NCI-H1417 treated with DMSO at 0.1 percent for 48 hours (cell line): ENCODE measurements at regions not wholly inside any gene's neighbourhood (a gene's known extent, or its start where the extent isn't known, plus 50 kb on each side); places are given as distances from the start of the nearest gene placed in this dataset.
A peak's percentile ranks its signal among the peaks of the same experiment; 100 is the strongest.

Source experiments
- DNase-seq: peaks from one replicate; lab custom pipeline; 2025; lab: John Stamatoyannopoulos, UW

DNA sequence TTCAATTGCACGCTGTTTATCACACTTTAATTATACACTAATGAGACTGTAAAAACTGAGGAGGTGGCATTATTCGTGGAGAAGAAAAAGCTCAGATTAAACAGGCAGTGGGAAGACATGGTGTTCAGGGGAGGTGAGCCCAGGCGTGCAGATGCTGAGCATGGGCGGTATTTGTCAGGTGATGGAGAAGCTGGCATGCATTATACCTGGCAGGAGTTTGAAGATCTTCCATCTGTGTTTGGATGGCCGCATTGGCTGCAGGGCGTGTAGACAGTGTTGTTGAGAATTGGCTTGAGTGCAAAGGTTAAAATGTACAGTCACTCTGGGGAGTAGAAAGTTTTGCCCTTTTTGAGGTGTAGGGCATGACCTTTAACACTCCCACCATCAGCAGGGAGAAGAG is 213.8 kb downstream of the ERMARD start:
- DNase-seq: no peak

DNA sequence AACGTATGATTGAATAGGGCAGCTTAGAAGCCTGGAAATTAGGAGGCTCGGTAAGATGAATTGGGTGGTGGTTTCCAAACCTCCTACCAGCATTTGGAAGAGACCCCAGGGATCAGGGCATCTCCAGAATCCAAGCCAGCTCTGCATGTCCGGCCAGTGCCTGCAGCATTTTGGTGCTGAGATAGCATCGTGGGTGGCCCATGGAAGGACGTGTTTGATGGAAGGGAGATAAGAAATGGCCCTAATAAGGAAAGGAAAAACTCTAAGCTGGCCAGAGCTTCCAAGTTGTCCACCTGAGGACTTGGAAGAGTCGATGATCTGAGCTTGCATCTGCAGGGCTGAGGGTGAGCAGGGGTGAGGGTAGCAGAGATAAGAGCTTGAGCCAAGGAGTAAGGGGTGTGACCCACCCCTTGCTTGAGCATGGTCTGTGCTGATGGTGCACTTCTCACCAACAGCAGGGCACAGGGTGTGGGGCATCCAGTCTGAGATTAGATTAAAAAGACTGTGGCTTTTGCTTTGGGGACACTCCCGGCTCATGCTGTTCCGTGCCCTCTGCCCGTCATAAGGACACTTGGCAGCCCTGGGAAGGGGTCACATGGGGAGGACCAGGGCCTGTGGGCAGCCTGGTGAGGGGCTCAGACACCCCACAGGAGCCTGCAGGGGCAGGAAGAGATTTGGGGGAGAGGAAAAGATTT is 213.2 kb downstream of the ERMARD start:
- DNase-seq: no peak

DNA sequence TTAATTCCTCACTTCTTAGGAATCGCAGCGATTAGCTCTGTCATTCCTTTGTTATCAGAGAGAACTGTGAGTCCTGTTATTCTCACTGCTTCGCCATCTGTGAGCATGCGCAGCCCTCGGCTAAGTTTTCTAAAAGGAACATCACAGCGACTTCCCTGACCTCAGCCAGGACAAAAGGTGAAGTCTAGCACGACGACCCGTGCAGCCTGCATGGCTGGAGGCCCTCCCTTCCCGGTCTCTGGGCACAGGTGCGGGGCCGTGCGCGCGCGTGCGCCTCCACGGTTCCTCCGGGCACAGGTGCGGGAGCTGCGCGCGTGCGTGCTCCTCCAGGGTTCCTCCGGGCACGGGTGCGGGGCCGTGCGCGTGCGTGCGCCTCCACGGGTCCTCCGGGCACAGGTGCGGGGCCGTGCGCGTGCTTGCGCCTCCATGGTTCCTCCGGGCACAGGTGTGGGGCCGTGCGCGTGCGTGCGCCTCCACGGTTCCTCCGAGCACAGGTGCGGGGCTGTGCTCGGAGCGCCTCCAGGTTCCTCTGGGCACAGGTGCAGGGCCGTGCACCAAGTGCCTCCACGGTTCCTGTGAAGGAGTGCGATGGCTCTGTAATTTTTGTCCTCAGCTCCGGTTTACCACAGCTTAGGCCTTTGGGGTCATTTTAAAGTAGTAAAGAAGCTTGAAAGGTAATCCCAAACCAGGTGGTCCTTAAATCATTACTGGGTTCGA is 212.3 kb downstream of the ERMARD start:
- no peak for DNase-seq

DNA sequence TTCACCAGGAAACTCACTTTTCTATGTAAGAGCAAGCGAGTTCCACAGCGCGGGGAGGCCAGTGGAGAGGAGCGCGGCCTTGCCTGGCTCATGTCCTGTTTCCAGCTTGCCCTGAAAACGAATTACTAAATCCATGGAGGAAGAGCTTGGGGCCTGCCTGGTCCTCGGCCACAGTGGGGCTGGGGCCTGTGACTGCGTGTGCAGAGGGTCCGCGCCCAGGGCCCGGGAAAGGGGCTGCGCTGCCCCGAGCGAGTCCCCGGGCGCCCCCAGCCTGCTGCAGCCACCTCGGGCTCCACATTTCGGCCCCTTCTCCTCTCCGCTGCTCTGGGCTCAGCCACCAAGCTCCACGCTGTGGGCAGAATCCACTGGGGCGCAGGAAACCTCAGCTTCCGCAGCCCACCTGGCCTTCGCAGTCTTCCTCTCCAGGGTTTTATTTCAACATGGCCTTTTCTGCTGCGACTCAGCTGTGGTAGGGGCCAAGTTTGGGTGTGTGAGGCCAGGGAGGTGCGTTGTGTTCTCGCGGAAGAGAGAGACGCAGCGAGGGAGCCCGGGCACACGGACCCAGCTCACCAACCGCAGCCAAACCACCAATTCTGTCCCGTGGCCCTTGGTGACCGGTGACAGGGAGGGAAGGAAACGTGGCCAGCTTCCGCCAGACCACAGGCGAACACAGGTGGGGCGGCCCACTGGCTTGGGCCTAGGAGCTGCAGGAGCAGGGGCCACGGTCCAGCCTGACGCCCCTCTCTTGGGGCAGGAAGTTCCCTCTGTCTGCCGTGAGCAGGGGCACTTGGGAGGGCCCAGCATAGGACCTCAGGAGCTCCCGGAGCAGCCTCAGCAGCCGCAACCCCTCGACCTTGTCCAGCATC is 211.4 kb downstream of the ERMARD start:
- no peak for DNase-seq

DNA sequence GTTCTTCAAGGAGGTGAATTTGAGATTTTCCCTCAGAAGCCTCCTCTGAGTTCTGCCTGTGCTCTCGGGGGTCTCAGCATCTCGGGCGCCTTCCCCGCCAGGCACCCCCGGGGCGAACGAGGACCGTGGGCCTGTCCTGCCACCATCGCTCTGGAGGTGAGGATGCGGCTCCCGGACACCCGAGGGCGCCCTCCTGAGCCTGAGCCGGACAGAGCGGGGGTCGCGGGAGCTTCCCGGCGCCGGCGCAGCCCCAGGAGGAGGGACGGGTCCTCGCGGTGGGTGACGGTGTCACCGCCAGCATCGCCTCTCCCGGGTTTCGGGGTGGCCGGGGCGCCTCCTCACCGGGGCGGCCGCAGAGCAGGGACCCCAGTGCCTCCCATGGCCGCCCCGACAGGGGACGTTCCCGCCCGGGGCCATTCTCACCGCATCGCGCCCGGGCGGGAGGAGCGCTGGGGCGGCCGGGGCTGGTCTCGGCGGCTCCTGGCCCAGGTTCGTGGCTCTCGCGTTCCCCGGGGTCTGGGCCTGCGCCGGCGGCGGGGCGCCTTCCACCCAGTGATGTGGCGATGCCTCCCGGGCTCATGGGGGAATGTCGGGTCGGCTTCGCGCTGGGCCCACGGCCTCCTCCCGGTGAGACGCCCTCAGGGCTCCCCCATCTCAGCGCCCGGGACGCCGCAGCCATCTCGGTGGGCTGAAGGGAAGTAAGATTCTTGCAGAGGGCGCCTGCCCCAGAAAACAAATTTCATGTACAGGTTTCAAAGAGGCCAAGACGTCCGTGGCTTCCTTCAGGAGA is 210.5 kb downstream of the ERMARD start:
- no peak for DNase-seq

DNA sequence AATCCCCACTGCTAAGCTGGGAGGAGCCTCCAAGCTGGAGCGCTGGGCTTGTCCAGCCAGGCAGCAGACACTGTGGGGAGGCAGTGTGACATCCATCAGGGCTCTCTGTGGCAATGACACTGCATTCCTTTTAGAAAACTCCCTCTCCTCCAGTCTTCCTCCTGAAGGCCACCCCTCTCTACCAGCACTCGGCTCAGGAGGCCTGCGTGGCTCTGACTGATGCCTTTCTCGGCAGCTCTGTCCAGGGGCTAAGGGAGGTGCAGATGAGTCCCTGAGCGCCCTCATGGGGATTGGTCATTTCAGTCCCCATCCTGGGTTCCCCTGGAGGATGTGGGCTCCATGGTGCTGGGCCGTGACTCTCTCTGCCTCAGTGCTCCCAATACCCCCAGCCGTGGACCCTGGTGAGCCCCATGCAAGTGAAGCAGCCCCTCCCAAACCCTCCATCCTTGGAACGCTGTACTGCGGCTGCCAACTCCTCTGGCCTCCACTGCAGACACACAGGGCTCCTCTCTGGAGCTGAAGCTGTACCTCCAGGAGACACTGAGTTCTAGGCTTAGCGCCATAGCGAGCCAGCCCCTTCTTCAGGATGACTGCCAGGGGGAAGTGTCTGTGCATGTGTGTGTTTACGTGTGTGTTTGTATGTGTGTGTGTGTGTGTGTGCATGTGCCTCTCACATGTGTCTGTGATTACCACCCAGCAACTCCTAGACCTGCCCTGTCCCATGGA is 209.6 kb downstream of the ERMARD start:
- no peak for DNase-seq

DNA sequence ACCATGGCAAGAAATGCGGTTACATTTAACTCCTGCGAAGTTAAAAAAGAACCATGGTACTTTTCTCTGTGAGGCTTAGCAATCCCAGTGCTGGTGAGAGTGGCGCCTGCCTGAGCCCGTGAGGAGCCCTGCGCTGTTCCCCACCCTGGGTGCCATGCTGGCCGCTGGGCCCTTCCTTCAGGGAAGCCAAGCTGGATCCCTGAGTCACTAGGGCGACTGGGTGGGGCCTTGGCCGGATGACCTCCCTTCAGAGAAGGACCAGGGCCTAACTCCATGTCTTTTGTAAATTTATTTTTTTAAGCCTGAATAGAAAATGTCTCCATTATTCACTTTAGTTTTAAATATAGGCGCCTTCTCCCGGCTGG is 209.1 kb downstream of the ERMARD start:
- DNase-seq: no peak

DNA sequence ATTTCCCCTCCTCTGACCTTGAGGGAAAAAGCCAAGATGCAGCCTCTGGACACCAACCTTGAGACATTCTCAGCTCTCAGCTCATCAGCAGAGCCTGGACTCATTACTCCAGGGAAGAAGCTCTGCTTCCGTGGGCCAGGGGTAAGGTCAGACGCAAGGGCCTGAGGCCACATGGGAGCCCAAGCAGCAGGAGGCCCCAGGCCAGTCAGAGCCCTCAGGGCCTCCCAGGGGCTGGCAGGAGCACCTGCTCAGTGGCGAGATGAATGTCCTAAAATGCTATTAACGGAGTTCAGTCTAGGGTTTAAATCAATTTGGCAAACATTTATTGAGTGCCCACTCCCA is 208.6 kb downstream of the ERMARD start:
- no peak for DNase-seq

DNA sequence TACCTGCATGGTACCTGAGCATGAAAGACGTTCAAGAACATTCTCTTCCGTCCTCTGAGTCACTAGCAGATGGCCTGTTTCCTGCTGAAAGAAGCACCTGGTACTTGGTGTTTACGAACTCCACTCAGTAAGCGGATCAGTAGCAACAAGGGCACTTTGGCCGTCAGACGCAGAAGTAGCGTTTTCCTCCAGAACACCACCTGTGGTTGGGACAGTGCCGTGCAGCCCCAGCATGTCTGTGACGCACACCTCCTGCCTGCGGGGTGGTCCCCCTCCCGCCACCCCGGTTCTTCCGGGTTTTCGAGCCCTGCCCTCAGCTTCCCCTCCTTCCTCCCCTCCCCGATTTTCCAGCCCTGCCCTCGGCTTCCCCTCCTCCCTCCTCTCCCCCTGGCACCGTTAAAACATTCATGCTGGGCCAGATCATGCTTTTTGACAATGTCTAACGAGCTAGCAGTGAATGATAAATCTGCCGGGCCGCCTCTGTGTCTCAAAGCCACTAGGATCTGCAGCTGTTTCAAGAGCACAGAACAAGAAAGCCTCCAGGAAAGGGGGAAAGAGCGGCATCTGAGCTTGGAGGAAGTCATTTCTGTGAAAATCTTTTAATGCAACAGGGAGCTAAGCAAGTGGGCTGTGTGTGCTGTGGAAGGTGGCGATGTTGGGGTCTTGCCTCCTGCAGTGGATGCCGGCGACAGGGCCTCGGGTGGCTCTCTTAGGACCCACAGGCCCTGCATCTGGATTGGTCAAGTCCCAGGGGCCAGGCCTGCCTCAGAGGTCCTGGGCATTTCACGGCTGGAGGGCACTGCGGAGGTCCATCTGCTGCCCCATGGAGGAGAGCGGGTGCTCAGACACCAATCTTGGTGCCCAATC is 207.9 kb downstream of the ERMARD start:
- peak; percentile 62 for DNase-seq

DNA sequence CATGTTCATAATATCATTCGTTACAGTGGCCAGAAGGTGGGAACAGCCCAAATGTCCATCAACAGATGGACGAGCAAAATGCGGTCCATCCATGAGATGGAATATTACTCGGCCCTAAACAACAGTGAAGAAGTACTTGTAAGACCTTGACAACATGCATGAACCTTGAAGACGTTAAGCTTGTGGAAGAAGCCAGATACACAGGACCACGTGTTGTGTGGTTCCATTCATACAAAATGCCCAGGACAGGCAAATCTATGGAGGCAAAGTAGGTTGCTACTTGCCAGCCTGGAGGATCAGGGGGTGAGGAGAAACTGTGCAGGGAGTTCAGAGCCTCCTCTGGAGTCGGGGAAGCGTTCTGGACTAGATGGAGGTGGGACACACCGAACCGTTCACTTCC is 207.1 kb downstream of the ERMARD start:
- no peak for DNase-seq

DNA sequence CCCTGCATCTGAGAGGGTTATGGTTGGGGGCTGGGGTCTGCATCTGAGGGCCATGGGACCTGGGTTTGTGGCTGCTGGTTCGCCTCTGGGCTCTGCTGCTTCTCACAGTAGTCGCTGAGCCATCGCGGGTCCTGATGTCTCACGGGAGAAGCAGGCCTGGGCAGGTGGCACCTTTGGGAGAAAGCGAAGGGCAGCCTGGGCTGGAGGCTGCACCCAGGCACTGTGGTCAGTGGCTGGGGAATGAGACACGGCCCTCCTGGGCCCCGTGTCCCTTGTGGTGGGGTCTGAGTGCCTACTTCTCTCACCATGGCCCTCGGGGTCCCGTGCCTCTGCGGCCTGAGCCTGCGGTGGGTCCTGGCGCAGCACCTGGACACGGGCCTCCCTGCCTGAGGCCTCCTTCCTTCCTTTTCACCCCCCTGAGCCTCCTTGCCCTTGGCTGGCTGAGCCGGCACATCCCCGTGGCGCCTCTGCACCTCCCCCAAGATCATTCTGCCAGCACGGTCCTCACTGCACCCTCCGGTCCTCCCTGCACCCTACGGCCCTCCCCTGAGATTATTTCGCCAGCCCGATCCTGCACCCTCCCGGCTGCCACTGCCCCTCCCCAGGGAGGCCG is 206.0 kb downstream of the ERMARD start:
- no peak for DNase-seq

DNA sequence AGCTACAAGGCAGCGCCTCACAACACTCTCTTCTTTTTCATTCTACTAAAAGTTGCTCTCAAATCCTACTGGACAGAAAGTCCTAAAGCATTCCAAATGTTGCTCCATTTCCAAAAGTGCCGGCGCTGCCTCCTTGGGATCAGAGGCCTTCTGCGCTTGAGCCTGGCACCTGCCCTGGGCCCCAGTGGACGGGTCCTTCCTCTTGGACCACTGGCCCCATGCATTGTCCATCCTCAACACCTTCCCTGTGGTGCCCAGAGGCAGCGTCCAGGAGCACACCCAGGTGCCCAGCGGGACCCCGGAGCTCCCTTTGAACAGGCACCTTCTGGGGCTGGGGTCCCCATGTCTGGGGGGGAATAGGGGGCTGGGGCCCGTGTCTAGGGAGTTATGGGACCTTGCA is 205.2 kb downstream of the ERMARD start:
- DNase-seq: no peak

DNA sequence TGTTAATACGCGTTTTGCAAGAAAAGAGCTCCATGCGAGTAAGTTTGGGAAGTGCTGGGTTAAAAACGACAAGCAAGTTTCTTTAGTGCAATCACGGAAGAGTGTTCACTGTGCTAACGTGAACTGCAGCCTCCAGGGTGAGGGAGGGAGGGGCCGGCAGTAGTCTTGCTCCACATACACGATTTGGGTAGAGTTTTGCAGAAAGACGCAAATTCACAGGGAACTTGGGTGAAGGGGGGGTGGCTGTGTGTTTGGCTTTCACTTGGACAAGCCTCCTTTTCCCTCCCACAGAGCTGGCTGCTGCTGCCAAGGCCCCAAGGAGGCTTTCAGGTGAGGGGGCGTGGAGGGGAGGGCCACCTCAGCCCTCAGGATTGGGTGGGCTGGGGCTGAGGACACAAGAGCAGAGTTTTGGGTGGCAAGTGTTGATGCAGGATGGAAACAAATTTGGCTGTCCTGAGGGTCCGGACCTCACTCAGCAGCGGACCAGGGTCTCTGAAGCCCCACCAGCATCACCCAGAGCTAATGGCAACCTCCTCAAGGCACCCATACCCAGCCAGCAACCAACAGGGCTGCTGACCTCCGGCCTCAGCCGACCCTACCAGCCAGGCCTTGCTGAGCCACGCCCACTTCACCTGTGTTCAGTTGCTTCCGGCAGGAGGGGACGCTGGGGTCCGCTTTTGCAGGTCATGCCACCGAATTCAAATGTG is 204.5 kb downstream of the ERMARD start:
- DNase-seq: no peak

DNA sequence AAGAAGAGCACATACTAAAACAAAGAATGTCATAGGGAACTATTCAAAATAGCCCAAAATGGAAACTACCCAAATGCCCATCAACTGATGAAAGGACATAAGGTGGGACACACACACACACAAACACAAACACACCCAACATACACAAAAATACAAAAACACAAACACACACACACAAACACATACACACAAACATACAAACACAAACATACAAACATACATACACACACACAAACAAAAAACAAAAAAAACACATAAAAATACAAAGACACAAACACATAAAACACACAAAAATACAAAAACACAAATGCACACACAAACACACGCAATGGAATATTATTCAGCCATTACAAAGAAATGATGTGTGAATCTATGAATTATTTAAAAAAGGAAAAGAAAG is 203.6 kb downstream of the ERMARD start:
- no peak for DNase-seq

DNA sequence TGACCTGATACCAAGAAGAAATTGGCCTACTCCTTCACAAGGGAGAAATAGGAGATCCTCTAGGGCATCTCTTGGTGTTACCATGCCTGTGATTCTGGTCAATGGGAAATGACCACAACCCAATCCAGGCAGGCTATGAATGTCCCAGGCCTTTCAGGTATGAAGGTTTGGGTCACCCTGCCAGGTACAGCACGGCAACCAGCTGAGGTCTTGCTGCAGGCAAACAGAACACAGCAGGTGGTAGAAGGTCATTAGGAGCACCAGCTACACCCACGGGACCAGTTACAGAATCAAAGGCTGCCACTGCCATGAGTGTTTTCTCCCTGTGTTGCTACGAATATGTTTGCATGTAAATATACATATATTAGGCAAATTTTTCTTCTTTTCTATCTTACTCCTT is 202.3 kb downstream of the ERMARD start:
- DNase-seq: no peak

DNA sequence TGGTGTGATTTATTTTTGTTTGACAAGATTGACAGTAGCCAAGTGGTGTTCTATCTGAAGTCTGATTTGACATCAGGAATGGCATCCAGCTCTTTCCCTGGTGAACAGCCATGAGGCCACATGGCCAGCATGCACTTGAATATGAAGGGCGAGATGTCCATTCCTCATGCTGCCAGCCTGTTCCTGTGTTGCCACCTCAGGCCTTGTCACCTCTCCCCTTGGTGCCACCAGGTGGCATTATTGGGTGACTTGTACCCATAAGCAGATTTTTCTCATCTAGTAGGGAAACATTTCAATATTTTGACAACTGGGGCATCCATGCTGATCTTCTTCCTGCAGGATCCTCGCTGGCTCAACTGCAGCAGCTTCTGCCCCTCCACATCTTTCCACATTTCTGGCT is 199.1 kb downstream of the ERMARD start:
- peak; percentile 54 for DNase-seq

DNA sequence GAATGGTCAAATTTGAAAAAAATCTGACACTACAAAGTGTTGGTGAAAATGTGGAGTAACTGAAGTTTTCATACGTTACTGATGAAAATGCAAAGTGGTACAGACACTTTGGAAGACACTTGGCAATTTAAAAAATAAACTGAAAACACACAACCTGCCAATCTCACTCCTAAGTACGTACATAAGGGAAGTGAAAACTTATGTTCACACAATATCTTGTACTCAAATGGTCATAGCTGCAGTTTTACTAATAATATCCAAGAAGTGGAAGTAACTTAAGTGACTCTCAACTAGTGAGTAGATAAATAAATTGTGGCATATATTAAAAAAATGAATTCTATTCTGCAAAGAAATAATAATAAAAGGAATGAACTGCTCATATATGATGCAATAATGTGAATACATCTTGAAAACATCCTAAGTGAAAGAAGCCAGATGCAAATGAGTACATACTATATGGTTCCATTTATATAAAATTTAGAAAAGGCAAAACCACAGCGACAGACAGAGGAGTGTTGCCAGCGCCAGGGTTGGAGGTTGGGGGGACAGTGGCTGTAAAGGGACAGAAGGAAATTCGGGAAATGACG is 198.2 kb downstream of the ERMARD start:
- no peak for DNase-seq

DNA sequence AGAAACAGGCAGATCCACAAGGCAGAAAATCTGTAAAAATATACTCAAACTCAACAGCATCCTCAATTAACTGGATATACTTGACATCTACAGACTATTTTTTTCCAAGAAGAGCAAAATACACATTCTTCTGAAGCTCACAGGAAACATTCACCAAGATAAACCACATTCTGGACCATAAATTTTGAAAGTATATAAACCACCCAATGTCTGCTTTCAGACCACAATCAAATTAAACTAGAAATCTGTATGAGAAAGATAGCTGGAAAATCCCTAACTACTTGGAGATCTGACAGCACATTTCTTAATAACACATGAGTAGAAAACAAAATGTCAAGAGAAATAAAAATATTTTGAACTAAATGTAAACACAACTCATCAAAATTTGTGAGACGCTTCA is 195.5 kb downstream of the ERMARD start:
- no peak for DNase-seq

DNA sequence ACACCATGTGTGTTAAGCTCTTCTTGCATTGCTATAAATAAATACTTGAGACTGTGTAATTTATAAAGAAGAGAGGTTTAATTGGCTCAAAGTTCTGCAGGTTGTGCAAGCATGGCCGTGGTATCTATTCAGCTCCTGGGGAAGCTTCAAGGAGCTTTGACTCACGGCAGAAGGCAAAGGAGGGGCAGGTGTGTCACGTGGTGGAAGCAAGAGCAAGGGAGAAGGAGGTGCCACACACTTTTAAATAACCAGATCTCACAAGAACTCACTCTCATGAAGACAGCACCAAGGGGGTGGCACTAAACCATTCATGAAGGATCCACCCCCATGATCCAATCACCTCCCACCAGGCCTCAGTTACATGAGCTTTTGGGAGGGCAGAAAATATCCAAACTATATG is 193.7 kb downstream of the ERMARD start:
- DNase-seq: no peak
